ENCODE measurements at regions not wholly inside any gene's neighbourhood (a gene's known extent, or its start where the extent isn't known, plus 50 kb on each side); places are given as distances from the start of the nearest gene placed in this dataset.

- TF ChIP-seq ZNF784 (CRISPR knock-in tag; IDR thresholded peaks at IDR 0.05; ENCODE audit: borderline replicate concordance), result no peak
These were observed 522.3 kb downstream of the MAT2B start (continued) for GRCh38 chr5:164027738-164028137.

GRCh38 chr5:164038128-164038783, 532.8 kb downstream of the MAT2B start:
- CTCF ChIA-PET (ENCODE audit: low intra/inter-chr PET ratio, low total read pairs), result no interaction called here
- H4K20me1 ChIP-seq (ENCODE audit: insufficient read depth, low read length), result no peaks in the 10 kb centered on the region
- intact Hi-C loops (cut with micrococcal nuclease; ENCODE audit: unreplicated experiment) (no loop called here), in situ Hi-C loops (cut with HindIII; ENCODE audit: extremely low pct_ligation_motif_present, low pct_unique_long_range_greater_than_20kb) (no loop called here)
- H3K36me3 ChIP-seq (replicated peaks in 1 of 2; ENCODE audit: control insufficient read depth in 1 of 2, insufficient read depth in 2 of 2, low read length in 2 of 2), result no peaks in the 10 kb centered on the region
- no peak overlapping the region for H3K27ac ChIP-seq (ENCODE audit: extremely low read length, insufficient read depth, low read length)
- ATAC-seq, result no peak
- H2AFZ ChIP-seq (ENCODE audit: low read length), result no peak overlapping the region
- BruUV-seq (replicated peaks), result no TSS peak
- H3K9ac ChIP-seq (ENCODE audit: insufficient read depth, low read depth, low read length), result no peak overlapping the region
- H3K9me3 ChIP-seq (ENCODE audit: low read length), result peaks cover 5% of the 10 kb centered on the region; the same call in 1 of the 2 replicates
- H3K79me2 ChIP-seq (ENCODE audit: insufficient read depth, low read length), result no peaks in the 10 kb centered on the region
- no peak for DNase-seq (ENCODE audit: low spot score)
- 1% methylated on average over 3 of the region's 3 CpGs for WGBS (ENCODE audit: low lambda C conversion rate)
- POLR2A ChIA-PET, result no interaction called here
- no peak overlapping the region for H3K4me3 ChIP-seq (replicated peaks in 1 of 3; ENCODE audit: insufficient read depth in 1 of 3, low read depth in 2 of 3, low read length in 3 of 3)
- FAIRE-seq, result no peak
- H3K4me2 ChIP-seq (ENCODE audit: low read depth, low read length), result no peak overlapping the region
- H3K27me3 ChIP-seq (ENCODE audit: control insufficient read depth in 1 of 2, insufficient read depth in 2 of 2, low read length in 2 of 2), result no peaks in the 10 kb centered on the region
- no peaks in the 10 kb centered on the region for H3K4me1 ChIP-seq (ENCODE audit: insufficient read depth, low read length)
- TF ChIP-seq LBX2 (CRISPR knock-in tag; IDR thresholded peaks at IDR 0.05; ENCODE audit: borderline replicate concordance), result no peak
- TF ChIP-seq ATF6 (CRISPR knock-in tag; conservative IDR thresholded peaks at IDR 0.05), result no peak
- no peak for TF ChIP-seq CREB3 (CRISPR knock-in tag; IDR thresholded peaks at IDR 0.05)
- no peak for TF ChIP-seq ZNF136 (CRISPR knock-in tag; IDR thresholded peaks at IDR 0.05; ENCODE audit: low read depth)
- no peak for TF ChIP-seq ZMYM2 (CRISPR knock-in tag; IDR thresholded peaks at IDR 0.05)
- TF ChIP-seq ZFX (CRISPR knock-in tag; IDR thresholded peaks at IDR 0.05; ENCODE audit: low read depth), result no peak
- no peak for TF ChIP-seq ZBTB49 (CRISPR knock-in tag; IDR thresholded peaks at IDR 0.05; ENCODE audit: borderline replicate concordance)
- no peak for TF ChIP-seq BHLHE40 (IDR thresholded peaks at IDR 0.05; ENCODE audit: low read length)
- TF ChIP-seq LRRFIP1 (CRISPR knock-in tag; conservative IDR thresholded peaks at IDR 0.05), result no peak
